Activated CD8-positive, alpha-beta memory T cell treated with anti-CD3 and anti-CD28 coated beads, Interleukin-2, amount 50 U/mL, for 48 hours (primary cell): ENCODE measurements at regions not wholly inside any gene's neighbourhood (a gene's known extent, or its start where the extent isn't known, plus 50 kb on each side); places are given as distances from the start of the nearest gene placed in this dataset.
A peak's percentile ranks its signal among the peaks of the same experiment; 100 is the strongest.

Experiments
- DNase-seq: peaks from one replicate; pipeline ENCODE4 v3.0.0-alpha.2; 2020

GRCh38 chr7:12085516-12085915, 125.6 kb upstream of the TMEM106B start:
- DNase-seq, result no peak

- no peak for DNase-seq
Measured at GRCh38 chr7:12089951-12090756, 120.9 kb upstream of the TMEM106B start.

DNA sequence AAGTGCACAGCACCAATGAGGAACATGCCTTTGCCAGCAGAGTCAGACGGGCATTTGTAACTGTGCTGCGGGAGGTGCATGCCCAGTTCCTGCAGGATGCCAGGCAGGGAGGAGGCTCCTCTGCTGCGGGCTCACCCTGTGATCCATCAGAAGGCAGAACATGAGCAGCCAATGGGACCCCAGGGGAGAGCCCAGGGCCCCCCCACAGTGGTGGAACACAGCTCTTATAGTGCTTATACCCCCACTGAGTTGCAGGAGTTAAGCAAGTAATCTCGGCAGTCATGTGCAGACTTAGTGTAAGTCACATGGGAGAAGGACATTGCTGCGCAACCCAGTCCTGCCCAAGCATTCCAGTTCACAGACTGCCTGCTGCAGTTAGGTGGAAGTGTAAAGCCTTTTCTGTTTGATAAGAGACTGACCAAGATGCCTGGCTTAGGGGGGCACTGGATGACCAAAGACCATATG, 120.3 kb upstream of the TMEM106B start:
- DNase-seq, result no peak

DNA sequence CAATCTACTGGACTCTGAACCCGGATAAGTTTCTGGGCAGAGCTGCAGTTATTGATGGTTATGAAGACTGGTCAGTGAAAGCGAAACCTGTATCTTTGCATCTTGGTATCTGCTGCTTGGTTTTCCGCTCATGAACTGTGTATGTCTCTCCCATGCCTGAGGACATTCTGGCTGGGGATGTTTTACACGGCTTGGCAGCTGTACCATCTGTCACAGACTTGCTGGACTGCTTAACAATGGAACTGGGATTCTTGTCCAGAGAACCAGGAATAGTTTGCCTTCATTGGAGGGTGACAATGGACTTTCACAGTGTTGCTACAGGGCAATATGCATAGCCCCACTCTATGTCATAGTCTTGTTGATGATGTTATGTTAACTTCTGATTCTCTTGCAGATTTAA, 119.9 kb upstream of the TMEM106B start:
- no peak for DNase-seq

GRCh38 chr7:12092499-12093130, 118.5 kb upstream of the TMEM106B start:
- DNase-seq, result no peak

DNA sequence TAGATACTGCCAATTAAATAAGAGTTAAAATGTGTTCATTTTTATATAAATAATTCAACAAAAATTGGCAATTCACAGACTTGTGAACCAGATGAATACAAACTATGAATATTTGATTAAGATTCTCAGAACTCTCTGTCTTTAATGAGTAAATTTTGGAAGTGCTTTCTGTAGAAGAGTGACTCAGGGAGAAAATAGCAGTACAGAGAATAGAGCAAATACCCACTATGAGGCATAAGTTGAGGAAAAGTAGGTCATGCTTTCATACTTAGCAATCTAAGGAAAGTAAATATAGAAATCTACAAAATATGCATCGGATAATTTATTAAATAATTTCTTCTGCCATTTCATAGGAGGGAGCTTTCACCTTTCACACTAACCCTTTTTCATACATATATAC, 117.7 kb upstream of the TMEM106B start:
- no peak for DNase-seq

GRCh38 chr7:12094365-12094921, 116.7 kb upstream of the TMEM106B start:
- DNase-seq, result no peak

DNA sequence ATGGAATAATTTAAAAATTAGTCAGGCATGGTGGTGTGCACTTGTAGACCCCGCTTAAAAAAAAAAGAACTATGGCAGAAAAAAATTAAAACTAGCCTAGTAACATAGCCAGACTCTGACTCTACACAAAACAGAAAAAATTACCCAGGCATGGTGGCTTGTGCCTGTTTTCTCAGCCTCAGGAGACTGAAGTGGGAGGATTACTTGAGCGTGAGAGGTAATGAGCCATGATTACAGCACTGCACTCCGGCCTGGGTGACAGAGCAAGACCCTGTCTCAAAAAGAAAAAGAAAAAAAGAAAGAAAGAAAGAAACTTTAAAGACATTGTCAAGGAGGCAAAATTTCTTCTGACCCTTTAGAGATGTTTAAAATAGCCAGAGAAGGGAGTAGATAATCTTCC, 109.0 kb upstream of the TMEM106B start:
- no peak for DNase-seq

GRCh38 chr7:12102527-12102926, 108.6 kb upstream of the TMEM106B start:
- DNase-seq, result no peak

- no peak for DNase-seq
Measured at GRCh38 chr7:12103948-12104347, 107.1 kb upstream of the TMEM106B start.

GRCh38 chr7:12107381-12107780, 103.7 kb upstream of the TMEM106B start:
- DNase-seq, result no peak

- DNase-seq, result no peak
Measured at GRCh38 chr7:12107841-12108254, 103.2 kb upstream of the TMEM106B start.

DNA sequence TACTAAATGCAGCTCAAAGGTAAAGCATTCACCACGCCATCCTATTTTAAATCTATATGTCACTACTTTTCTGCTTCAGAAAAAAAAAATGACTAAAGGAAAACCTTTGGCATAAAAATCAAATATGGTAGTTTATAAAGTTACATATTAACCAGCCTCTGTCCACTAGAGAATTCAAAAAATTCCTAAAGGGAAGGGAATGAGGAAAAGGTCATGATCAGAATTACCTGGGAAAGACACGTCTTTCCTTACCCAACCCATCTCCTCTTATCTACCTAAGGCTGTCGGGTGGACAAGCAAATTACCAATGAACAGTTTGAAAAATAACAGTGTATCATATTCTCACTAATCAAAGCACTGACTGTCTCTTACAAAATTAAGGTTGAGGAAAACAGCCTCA, 100.7 kb upstream of the TMEM106B start:
- DNase-seq, result no peak

- DNase-seq, result peak; percentile 55
Measured at GRCh38 chr7:12111422-12112405, 99.4 kb upstream of the TMEM106B start.

- no peak for DNase-seq
Measured at GRCh38 chr7:12117170-12117569, 93.9 kb upstream of the TMEM106B start.

- DNase-seq, result no peak
Measured at GRCh38 chr7:12119620-12120303, 91.3 kb upstream of the TMEM106B start.

DNA sequence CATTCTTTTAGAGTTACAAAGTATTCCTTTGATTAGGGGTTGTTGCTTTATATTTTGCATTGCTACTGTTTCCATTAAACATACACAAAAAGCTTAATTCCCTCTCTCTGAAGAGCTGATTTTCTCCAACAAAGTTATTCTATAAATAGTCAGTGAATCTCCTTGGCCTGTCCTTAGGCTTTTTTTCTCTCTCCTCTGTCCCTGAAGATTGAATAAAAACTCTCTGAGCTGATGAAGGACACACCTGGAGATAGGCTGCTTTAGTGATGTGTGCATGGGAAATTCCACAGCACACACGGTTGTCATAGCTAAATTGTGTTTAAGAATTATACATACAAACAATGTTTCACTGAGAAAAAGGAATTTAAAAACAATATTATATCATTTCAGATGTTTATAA, 90.5 kb upstream of the TMEM106B start:
- DNase-seq, result no peak

- DNase-seq, result no peak
Measured at GRCh38 chr7:12123172-12123571, 87.9 kb upstream of the TMEM106B start.

DNA sequence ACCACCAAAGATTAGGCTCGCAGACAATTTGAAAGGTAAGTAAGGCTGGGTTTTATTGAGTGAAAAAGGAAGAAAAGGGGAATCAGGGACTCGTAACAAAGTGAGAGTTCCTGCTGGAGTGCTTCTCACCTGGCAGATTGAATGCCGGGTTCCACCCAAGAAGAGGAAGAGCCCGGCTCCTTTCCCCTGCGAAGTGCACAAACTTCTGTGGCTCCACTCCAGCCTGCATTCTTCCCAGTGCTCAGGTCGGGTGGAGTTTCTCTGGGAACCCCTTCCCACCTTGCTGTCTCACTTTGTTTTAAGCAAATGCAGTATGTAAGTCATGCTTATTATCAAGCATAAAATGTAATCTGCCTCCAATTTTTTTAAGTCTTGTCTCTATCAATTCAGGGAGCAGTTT, 87.1 kb upstream of the TMEM106B start:
- no peak for DNase-seq

DNA sequence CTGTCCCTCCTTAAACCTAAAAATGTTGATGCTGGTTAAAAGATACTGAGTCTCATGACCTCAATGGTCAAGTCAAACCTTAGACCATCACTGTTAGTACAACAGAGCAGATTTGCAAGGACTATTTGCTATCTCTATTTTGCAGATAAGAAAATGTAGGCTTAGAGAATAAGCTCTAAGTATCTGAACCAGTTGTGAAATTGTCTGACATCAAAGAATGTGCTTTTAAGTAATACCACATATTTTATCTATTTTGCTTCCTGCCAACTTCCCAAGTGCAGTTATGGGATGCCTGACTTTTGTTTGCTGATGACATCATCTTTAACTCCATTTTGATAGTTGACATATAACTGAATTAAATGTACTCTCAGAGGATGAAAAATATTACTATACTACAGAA, 83.6 kb upstream of the TMEM106B start:
- DNase-seq, result no peak

GRCh38 chr7:12130609-12131008, 80.5 kb upstream of the TMEM106B start:
- no peak for DNase-seq

DNA sequence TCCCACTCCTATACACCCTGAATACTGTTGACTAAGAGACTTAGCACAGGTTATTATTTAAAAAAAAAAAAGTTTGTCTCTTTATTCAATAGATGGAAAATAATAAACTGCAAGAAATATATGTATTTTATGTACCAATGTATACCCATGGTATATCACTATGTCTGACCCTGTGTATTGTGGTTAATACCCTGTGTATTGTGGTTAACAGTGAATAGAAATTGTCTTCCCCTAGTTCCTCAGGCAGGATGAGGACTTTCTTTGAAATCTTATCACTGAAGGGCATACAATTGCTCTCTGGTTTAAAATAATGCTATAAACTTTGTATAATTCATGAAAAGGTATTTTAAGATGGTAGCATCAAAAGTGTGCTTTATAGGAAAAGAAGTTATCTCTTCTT, 80.0 kb upstream of the TMEM106B start:
- DNase-seq, result no peak
